Neural crest cell (in vitro differentiated cells): ENCODE measurements at regions not wholly inside any gene's neighbourhood (a gene's known extent, or its start where the extent isn't known, plus 50 kb on each side); places are given as distances from the start of the nearest gene placed in this dataset.
"Not testable (repeated sequence)": the region's sequence is repeated elsewhere in the genome, so short reads cannot be mapped to it uniquely, and the experiment has no call there.

Experiments
- DNase-seq: peaks from one replicate; pipeline ENCODE4 v3.0.0; 2021; ENCODE audit warnings: low read depth, mixed read lengths, low spot score
- H3K27ac Mint-ChIP-seq: one replicate; pipeline ENCODE4 v1.8.0; 2021; ENCODE audit warnings: mild to moderate bottlenecking, mixed read lengths; ENCODE audit not compliant: unreplicated experiment
- H3K27me3 Mint-ChIP-seq: 2 replicates; pipeline ENCODE4 v1.8.0; 2021; ENCODE audit warnings: low read depth, mild to moderate bottlenecking, mixed read lengths
- H3K36me3 Mint-ChIP-seq: 2 replicates; pipeline ENCODE4 v1.8.0; 2021; ENCODE audit warnings: low read depth, mild to moderate bottlenecking, mixed read lengths
- H3K4me1 Mint-ChIP-seq: 2 replicates; pipeline ENCODE4 v1.8.0; 2021; ENCODE audit warnings: mixed read lengths
- H3K4me3 Mint-ChIP-seq: one replicate; pipeline ENCODE4 v1.8.0; 2021; ENCODE audit warnings: mild to moderate bottlenecking, mixed read lengths
- H3K9me3 Mint-ChIP-seq: 2 replicates; pipeline ENCODE4 v1.8.0; 2021; ENCODE audit warnings: mixed read lengths
- CTCF ChIP-seq: fragments of 200-600 bp; sonication (generic); conservative IDR thresholded peaks from 2 replicates; pipeline ENCODE4 v1.5.0; 2021; ENCODE audit warnings: antibody characterized with exemption, mild to moderate bottlenecking

- H3K36me3 Mint-ChIP-seq: peaks cover 2% of the 10 kb centered on the region
- no peak overlapping the region for H3K4me3 Mint-ChIP-seq
- TF ChIP-seq CTCF: no peak
- DNase-seq: no peak
- no peaks in the 10 kb centered on the region for H3K4me1 Mint-ChIP-seq
- H3K27ac Mint-ChIP-seq: no peak overlapping the region
- H3K27me3 Mint-ChIP-seq: no peaks in the 10 kb centered on the region
- peaks cover 18% of the 10 kb centered on the region for H3K9me3 Mint-ChIP-seq
Observed at GRCh38 chr1:193438771-193439170, 252.4 kb upstream of the B3GALT2 start.

DNA sequence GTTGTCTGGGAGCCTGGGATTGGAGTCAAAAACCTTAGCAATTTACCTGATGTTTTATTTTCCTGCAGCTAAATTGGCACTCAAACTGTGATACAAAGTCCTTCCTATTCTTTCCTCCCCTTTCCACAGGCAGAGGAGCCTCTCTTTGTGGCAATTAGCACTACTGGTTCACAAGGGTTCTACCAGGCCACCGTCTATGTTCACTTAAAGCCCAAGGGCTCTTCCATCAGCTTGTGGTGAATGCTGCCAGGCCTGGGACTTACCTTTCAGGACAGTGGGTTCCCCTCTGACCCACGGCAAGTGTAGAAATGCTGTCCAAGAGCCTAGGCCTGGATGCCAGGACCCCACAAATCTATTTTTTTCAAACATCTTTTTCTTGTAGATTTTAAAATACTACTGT lies 251.9 kb upstream of the B3GALT2 start:
- H3K27ac Mint-ChIP-seq: no peak overlapping the region
- no peak for DNase-seq
- H3K4me3 Mint-ChIP-seq: no peak overlapping the region
- peaks cover 23% of the 10 kb centered on the region for H3K9me3 Mint-ChIP-seq
- TF ChIP-seq CTCF: no peak
- H3K36me3 Mint-ChIP-seq: peaks cover 7% of the 10 kb centered on the region
- H3K4me1 Mint-ChIP-seq: no peaks in the 10 kb centered on the region
- H3K27me3 Mint-ChIP-seq: no peaks in the 10 kb centered on the region

- Mint-ChIP-seq H3K36me3 (peaks cover 9% of the 10 kb centered on the region), H3K9me3 (peaks cover 21% of the 10 kb centered on the region), H3K4me1 (no peaks in the 10 kb centered on the region), H3K27ac (no peak overlapping the region), H3K27me3 (no peaks in the 10 kb centered on the region), H3K4me3 (no peak overlapping the region)
- no peak for TF ChIP-seq CTCF
- no peak for DNase-seq
Observed at GRCh38 chr1:193437785-193438184, 251.4 kb upstream of the B3GALT2 start.

DNA sequence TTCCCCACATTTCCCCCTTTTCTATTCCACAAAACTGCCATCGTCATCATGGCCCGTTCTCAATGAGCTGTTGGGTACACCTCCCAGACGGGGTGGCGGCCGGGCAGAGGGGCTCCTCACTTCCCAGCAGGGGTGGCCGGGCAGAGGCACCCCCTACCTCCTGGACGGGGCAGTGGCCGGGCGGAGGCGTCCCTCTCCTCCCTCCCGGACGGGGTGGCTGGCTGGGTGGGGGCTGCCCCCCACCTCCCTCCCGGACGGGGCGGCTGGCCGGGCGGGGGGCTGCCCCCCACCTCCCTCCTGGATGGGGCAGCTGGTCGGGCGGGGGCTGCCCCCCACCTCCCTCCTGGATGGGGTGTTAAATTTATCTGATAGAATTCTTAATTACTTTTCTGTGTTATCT lies 250.9 kb upstream of the B3GALT2 start:
- peaks cover 21% of the 10 kb centered on the region for H3K9me3 Mint-ChIP-seq

GRCh38 chr1:193435781-193436180 lies 249.4 kb upstream of the B3GALT2 start:
- Mint-ChIP-seq H3K36me3 (peaks cover 11% of the 10 kb centered on the region), H3K4me3 (no peak overlapping the region), H3K27me3 (no peaks in the 10 kb centered on the region), H3K27ac (no peak overlapping the region), H3K9me3 (peaks cover 24% of the 10 kb centered on the region), H3K4me1 (no peaks in the 10 kb centered on the region)
- DNase-seq: no peak
- TF ChIP-seq CTCF: no peak

More for the DNA sequence above, 250.9 kb upstream of the B3GALT2 start:
- not testable (repeated sequence) for H3K4me3 Mint-ChIP-seq, DNase-seq, H3K36me3 Mint-ChIP-seq, H3K27ac Mint-ChIP-seq, H3K4me1 Mint-ChIP-seq, H3K27me3 Mint-ChIP-seq

- no peak for DNase-seq
- Mint-ChIP-seq H3K27ac (no peak overlapping the region), H3K9me3 (peaks cover 19% of the 10 kb centered on the region), H3K36me3 (peaks cover 11% of the 10 kb centered on the region), H3K4me3 (no peak overlapping the region), H3K27me3 (no peaks in the 10 kb centered on the region), H3K4me1 (no peaks in the 10 kb centered on the region)
- no peak for TF ChIP-seq CTCF
Observed at GRCh38 chr1:193434319-193434718, 247.9 kb upstream of the B3GALT2 start.
